Spleen (tissue), 11 donors: ENCODE measurements at regions not wholly inside any gene's neighbourhood (a gene's known extent, or its start where the extent isn't known, plus 50 kb on each side); places are given as distances from the start of the nearest gene placed in this dataset.

Source experiments
- DNase-seq: peaks from one replicate; pipeline ENCODE4 v3.0.0-alpha.2; 2020
- H3K27ac ChIP-seq, 8 donors: fragments of 200-600 bp; sonication (generic) in 7 of 8; 1 replicate in 4 of 8; 2 replicates in 4 of 8; pipeline versions ENCODE4 v1.5.0 to v1.8.0; 2016 to 2021; ENCODE audit warnings: inconsistent platforms in 4 of 8, mild to moderate bottlenecking in 4 of 8, moderate library complexity in 1 of 8
- H3K27me3 ChIP-seq, 7 donors: fragments of 200-600 bp; sonication (generic) in 6 of 7; replicated peaks in 1 of 7; 1 replicate in 4 of 7; 2 replicates in 3 of 7; pipeline versions ENCODE4 v1.5.0 to v1.8.0; 2016 to 2021; ENCODE audit warnings: inconsistent platforms in 3 of 7, mild to moderate bottlenecking in 1 of 7
- H3K36me3 ChIP-seq, 6 donors: fragments of 200-600 bp; sonication (generic) in 5 of 6; 1 replicate in 4 of 6; 2 replicates in 2 of 6; pipeline versions ENCODE4 v1.5.0 to v1.8.0; 2016 to 2021; ENCODE audit warnings: inconsistent platforms in 2 of 6
- H3K4me1 ChIP-seq, 6 donors: fragments of 200-600 bp; sonication (generic) in 5 of 6; 1 replicate in 3 of 6; 2 replicates in 3 of 6; pipeline versions ENCODE4 v1.5.0 to v1.8.0; 2016 to 2021; ENCODE audit warnings: inconsistent platforms in 3 of 6
- H3K4me3 ChIP-seq, 8 donors: fragments of 200-600 bp; sonication (generic) in 7 of 8; 1 replicate in 4 of 8; 2 replicates in 4 of 8; pipeline versions ENCODE4 v1.5.0 to v1.8.0; 2016 to 2021; ENCODE audit warnings: inconsistent platforms in 4 of 8, mild to moderate bottlenecking in 4 of 8, moderate library complexity in 2 of 8
- H3K9me3 ChIP-seq, 8 donors: fragments of 200-600 bp; sonication (generic) in 7 of 8; 1 replicate in 4 of 8; 2 replicates in 4 of 8; pipeline versions ENCODE4 v1.5.0 to v1.8.0; 2016 to 2021; ENCODE audit warnings: inconsistent platforms in 4 of 8
- CTCF ChIP-seq, 11 experiments: fragments of 200-600 bp in 7 of 11; fragments of 450-650 bp in 4 of 11; sonication (generic) in 4 of 11; IDR thresholded peaks in 8 of 11; conservative IDR thresholded peaks in 3 of 11; 1 replicate in 7 of 11; 2 replicates in 4 of 11; pipeline versions ENCODE4 v1.4.0 to v1.8.0; 2016 to 2021; ENCODE audit warnings: antibody characterized with exemption in 11 of 11, inconsistent platforms in 4 of 11, mild to moderate bottlenecking in 1 of 11
- POLR2A ChIP-seq, 3 donors: fragments of 450-650 bp; IDR thresholded peaks; one replicate each; pipeline ENCODE4 v1.5.1; 2017; ENCODE audit warnings: antibody characterized with exemption in 3 of 3, mild to moderate bottlenecking in 1 of 3
- POLR2AphosphoS5 ChIP-seq, 3 donors: sonication (generic); formaldehyde crosslinking; IDR thresholded peaks; one replicate each; pipeline ENCODE4 v1.5.1; 2017; ENCODE audit warnings: antibody characterized with exemption in 3 of 3
- WGBS, 5 donors: extraction: QIAGEN DNeasy Blood & Tissue Kit in 3 of 5; methylation state at CpG; one replicate each; pipeline versions ENCODE4 v1.1.5 to v1.1.7; 2013 to 2018; 5-methylcytosine and 5-hydroxymethylcytosine counted together
- intact Hi-C: fragments of 100-400 bp; cut with DNase I; formaldehyde crosslinking; loops from one replicate; pipeline ENCODE4 v1.15.0; 2023; ENCODE audit warnings: low total_unique reads
- donor health status: healthy with polysubstance abuse.
- donor health status: DM: no; HTN: no; CAD: no; lungs with moderate emphysema.
- donor health status: DM: no; HTN: no; CAD: no.
- donor health status: Bipolar disorder and iron deficiency.
- donor health status: healthy.
- donor health status: DM: no; HTN: no; CAD: no.
- donor health status: DM: yes; HTN: yes; CAD: no.

GRCh38 chr4:149173241-149174013 lies 642.2 kb downstream of the IQCM start:
- TF ChIP-seq POLR2A (IDR thresholded peaks at IDR 0.05) (no peak), POLR2AphosphoS5 (IDR thresholded peaks at IDR 0.05) (no peak), CTCF (IDR thresholded peaks at IDR 0.05 in 8 of 11, conservative IDR thresholded peaks at IDR 0.05 in 3 of 11) (no peak)
- no peak overlapping the region for H3K27ac ChIP-seq
- intact Hi-C loops, result no loop called here
- H3K4me3 ChIP-seq, result no peak overlapping the region
- no peak for DNase-seq
- H3K36me3 ChIP-seq, result no peaks in the 10 kb centered on the region
- WGBS, 5 donors, result 84 to 94% (median 86%) methylated on average over 6 of the region's 6 CpGs
- peaks cover 0 to 10% (median 0%) of the 10 kb centered on the region in 7 donors for H3K27me3 ChIP-seq
- peaks cover 0 to 6% (median 0%) of the 10 kb centered on the region in 8 donors for H3K9me3 ChIP-seq
- H3K4me1 ChIP-seq, result no peaks in the 10 kb centered on the region

GRCh38 chr4:149168645-149169044 lies 647.0 kb downstream of the IQCM start:
- no peak for TF ChIP-seq POLR2AphosphoS5 (IDR thresholded peaks at IDR 0.05)
- no peak for TF ChIP-seq POLR2A (IDR thresholded peaks at IDR 0.05)
- no peak for TF ChIP-seq CTCF (IDR thresholded peaks at IDR 0.05 in 8 of 11, conservative IDR thresholded peaks at IDR 0.05 in 3 of 11)
- DNase-seq, result no peak
- Histone ChIP-seq H3K27ac (no peak overlapping the region), H3K9me3 (no peaks in the 10 kb centered on the region), H3K4me1 (no peaks in the 10 kb centered on the region), H3K4me3 (no peak overlapping the region), H3K36me3 (no peaks in the 10 kb centered on the region), H3K27me3 (no peaks in the 10 kb centered on the region)
- WGBS, 5 donors, result 82 to 94% (median 89%) methylated on average over 2 of the region's 2 CpGs
- intact Hi-C loops, result no loop called here

GRCh38 chr4:149166876-149167275 lies 648.8 kb downstream of the IQCM start:
- Histone ChIP-seq H3K27me3 (no peaks in the 10 kb centered on the region), H3K4me3 (no peak overlapping the region), H3K27ac (no peak overlapping the region), H3K36me3 (no peaks in the 10 kb centered on the region), H3K9me3 (no peaks in the 10 kb centered on the region), H3K4me1 (no peaks in the 10 kb centered on the region)
- 78 to 96% (median 87%) methylated on average over 2 of the region's 2 CpGs for WGBS, 5 donors
- no peak for DNase-seq
- intact Hi-C loops, result no loop called here
- TF ChIP-seq POLR2AphosphoS5 (IDR thresholded peaks at IDR 0.05) (no peak), CTCF (IDR thresholded peaks at IDR 0.05 in 8 of 11, conservative IDR thresholded peaks at IDR 0.05 in 3 of 11) (no peak), POLR2A (IDR thresholded peaks at IDR 0.05) (no peak)

- no peak for TF ChIP-seq POLR2A (IDR thresholded peaks at IDR 0.05)
- no peak for TF ChIP-seq CTCF (IDR thresholded peaks at IDR 0.05 in 8 of 11, conservative IDR thresholded peaks at IDR 0.05 in 3 of 11)
- TF ChIP-seq POLR2AphosphoS5 (IDR thresholded peaks at IDR 0.05), result no peak
- intact Hi-C loops, result no loop called here
- H3K4me1 ChIP-seq, result no peaks in the 10 kb centered on the region
- H3K9me3 ChIP-seq, result no peaks in the 10 kb centered on the region
- no peak overlapping the region for H3K27ac ChIP-seq
- DNase-seq, result no peak
- H3K27me3 ChIP-seq, result no peaks in the 10 kb centered on the region
- H3K36me3 ChIP-seq, result no peaks in the 10 kb centered on the region
- H3K4me3 ChIP-seq, result no peak overlapping the region
- WGBS, 5 donors, result 67 to 93% (median 90%) methylated on average over 1 of the region's 1 CpG
Measured at GRCh38 chr4:149166365-149166764, 649.3 kb downstream of the IQCM start.
